Kidney epithelial cell (primary cell): ENCODE measurements at regions not wholly inside any gene's neighbourhood (a gene's known extent, or its start where the extent isn't known, plus 50 kb on each side); places are given as distances from the start of the nearest gene placed in this dataset.
A peak's percentile ranks its signal among the peaks of the same experiment; 100 is the strongest.

Experiments used
- DNase-seq: peaks from one replicate; pipeline ENCODE4 v3.0.0-alpha.2; 2010; ENCODE audit warnings: low read depth
- H3K27me3 ChIP-seq: 2 replicates; pipeline ENCODE4 v1.6.0; 2011; ENCODE audit warnings: low read length; ENCODE audit not compliant: control insufficient read depth, insufficient read depth
- H3K36me3 ChIP-seq: 2 replicates; pipeline ENCODE4 v1.5.1; 2011; ENCODE audit warnings: low read length; ENCODE audit not compliant: control insufficient read depth, insufficient read depth
- H3K4me3 ChIP-seq: 2 replicates; pipeline ENCODE4 v1.5.1; 2011; ENCODE audit warnings: low read depth, mild to moderate bottlenecking, control low read depth, low read length
- TF ChIP-seq, protein P1 (sequence below): IDR thresholded peaks from 2 replicates; pipeline ENCODE4 v1.5.1; 2011; ENCODE audit warnings: mild to moderate bottlenecking, moderate library complexity, low read length, control low read depth, inconsistent platforms; ENCODE audit not compliant: insufficient read depth, poor library complexity, severe bottlenecking

DNA sequence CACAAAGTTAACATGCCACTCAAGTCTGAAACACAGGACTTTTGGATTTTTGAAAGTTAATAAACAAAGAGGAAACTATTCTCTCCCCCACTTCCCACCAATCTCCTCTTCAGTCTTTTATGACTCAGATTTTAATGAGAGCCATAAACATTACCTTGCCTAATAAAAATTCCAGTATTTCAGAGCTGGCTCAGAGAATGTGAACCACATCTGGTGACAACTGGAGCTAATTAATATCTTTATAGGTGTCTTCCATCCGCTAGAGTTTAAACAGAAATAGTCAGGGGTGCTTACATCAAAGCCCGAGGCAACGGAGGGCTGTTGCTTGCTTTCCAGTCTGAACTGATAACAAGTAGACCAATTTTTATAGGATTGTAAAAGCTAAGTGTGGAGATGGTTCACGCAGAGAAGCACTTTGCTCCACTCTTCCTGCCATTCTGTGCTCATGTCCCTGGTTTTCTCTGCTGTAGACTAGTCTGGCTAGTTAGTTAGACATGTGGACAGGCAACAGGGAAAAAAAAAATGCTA lies 363.6 kb downstream of the NR2F2 start:
- Histone ChIP-seq H3K36me3 (no peaks in the 10 kb centered on the region), H3K4me3 (no peak overlapping the region), H3K27me3 (no peaks in the 10 kb centered on the region)
- TF ChIP-seq, protein P1, sequence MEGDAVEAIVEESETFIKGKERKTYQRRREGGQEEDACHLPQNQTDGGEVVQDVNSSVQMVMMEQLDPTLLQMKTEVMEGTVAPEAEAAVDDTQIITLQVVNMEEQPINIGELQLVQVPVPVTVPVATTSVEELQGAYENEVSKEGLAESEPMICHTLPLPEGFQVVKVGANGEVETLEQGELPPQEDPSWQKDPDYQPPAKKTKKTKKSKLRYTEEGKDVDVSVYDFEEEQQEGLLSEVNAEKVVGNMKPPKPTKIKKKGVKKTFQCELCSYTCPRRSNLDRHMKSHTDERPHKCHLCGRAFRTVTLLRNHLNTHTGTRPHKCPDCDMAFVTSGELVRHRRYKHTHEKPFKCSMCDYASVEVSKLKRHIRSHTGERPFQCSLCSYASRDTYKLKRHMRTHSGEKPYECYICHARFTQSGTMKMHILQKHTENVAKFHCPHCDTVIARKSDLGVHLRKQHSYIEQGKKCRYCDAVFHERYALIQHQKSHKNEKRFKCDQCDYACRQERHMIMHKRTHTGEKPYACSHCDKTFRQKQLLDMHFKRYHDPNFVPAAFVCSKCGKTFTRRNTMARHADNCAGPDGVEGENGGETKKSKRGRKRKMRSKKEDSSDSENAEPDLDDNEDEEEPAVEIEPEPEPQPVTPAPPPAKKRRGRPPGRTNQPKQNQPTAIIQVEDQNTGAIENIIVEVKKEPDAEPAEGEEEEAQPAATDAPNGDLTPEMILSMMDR: no peak
- peak; percentile 29 for DNase-seq

- no peaks in the 10 kb centered on the region for H3K36me3 ChIP-seq
- TF ChIP-seq, protein P1: no peak
- no peaks in the 10 kb centered on the region for H3K27me3 ChIP-seq
- DNase-seq: no peak
- no peak overlapping the region for H3K4me3 ChIP-seq
These were observed 364.9 kb downstream of the NR2F2 start for GRCh38 chr15:96695426-96695825.

GRCh38 chr15:96699871-96700401 lies 369.4 kb downstream of the NR2F2 start:
- no peaks in the 10 kb centered on the region for H3K27me3 ChIP-seq
- TF ChIP-seq, protein P1: no peak
- no peaks in the 10 kb centered on the region for H3K36me3 ChIP-seq

DNA sequence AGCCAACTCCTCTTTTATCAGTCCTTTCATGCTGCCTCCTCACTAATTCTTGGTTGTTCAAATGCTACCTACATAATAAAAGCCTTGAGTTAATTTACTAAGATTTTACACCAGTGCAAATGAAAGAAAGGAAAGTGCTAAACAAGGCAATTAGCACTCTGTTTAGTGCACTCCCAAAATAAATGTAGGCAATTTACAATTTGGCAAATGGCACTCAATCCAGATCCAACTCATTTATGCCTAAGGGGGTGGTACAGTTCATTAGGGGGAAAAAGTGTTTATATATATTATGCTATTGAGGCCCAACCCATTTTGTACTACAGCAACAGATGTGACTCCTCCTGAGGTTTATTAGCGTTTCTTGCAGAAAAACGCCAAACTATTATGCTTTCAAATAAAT lies 370.1 kb downstream of the NR2F2 start:
- DNase-seq: no peak
- TF ChIP-seq, protein P1: no peak
- Histone ChIP-seq H3K36me3 (no peaks in the 10 kb centered on the region), H3K4me3 (no peak overlapping the region), H3K27me3 (no peaks in the 10 kb centered on the region)

More at GRCh38 chr15:96699871-96700401, 369.4 kb downstream of the NR2F2 start:
- H3K4me3 ChIP-seq: no peak overlapping the region
- no peak for DNase-seq

DNA sequence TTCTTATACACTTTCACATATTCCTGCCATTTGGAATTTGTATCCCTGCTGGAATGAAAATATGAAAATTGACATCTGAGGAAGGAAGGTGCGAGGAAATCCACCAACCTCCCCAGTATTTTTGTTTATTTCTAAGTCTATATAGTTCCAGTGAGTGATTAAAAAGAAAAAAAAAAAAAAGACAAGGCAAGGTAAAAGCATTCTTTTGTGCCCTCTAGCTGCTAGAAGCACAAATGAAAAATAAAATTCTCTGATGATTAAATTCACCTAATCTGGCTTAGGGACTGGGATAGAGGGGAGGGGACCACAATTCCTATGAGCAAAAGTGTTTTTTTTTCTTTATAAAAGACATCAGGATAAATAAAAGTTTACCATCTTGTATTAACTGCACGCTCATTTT lies 370.9 kb downstream of the NR2F2 start:
- TF ChIP-seq, protein P1: peak; percentile 32
- Histone ChIP-seq H3K36me3 (no peaks in the 10 kb centered on the region), H3K4me3 (no peak overlapping the region), H3K27me3 (no peaks in the 10 kb centered on the region)
- no peak for DNase-seq

- DNase-seq: no peak
- H3K36me3 ChIP-seq: no peaks in the 10 kb centered on the region
- H3K4me3 ChIP-seq: no peak overlapping the region
- H3K27me3 ChIP-seq: no peaks in the 10 kb centered on the region
- TF ChIP-seq, protein P1: no peak
These were observed 371.4 kb downstream of the NR2F2 start for GRCh38 chr15:96701877-96702276.
